ENCODE measurements at regions not wholly inside any gene's neighbourhood (a gene's known extent, or its start where the extent isn't known, plus 50 kb on each side); places are given as distances from the start of the nearest gene placed in this dataset.

GRCh38 chr16:66147291-66147690 lies 219.2 kb upstream of the CDH5 start:
- DNase-seq (ENCODE audit: low spot score), result no peak
- no peak for FAIRE-seq

GRCh38 chr16:66146798-66147197 lies 219.7 kb upstream of the CDH5 start:
- FAIRE-seq (no peak), DNase-seq (ENCODE audit: low spot score) (no peak)

- no peak for DNase-seq (ENCODE audit: low spot score)
- FAIRE-seq, result no peak
Observed at GRCh38 chr16:66144641-66145040, 221.8 kb upstream of the CDH5 start.

- FAIRE-seq (no peak), DNase-seq (ENCODE audit: low spot score) (no peak)
Observed at GRCh38 chr16:66143415-66143814, 223.1 kb upstream of the CDH5 start.

- no peak for FAIRE-seq
- DNase-seq (ENCODE audit: low spot score), result no peak
Observed at GRCh38 chr16:66141885-66142284, 224.6 kb upstream of the CDH5 start.

GRCh38 chr16:66137853-66138252 lies 228.6 kb upstream of the CDH5 start:
- FAIRE-seq, result no peak
- DNase-seq (ENCODE audit: low spot score), result no peak

- FAIRE-seq (no peak), DNase-seq (ENCODE audit: low spot score) (no peak)
Observed at GRCh38 chr16:66136841-66137240, 229.7 kb upstream of the CDH5 start.

- FAIRE-seq (no peak), DNase-seq (ENCODE audit: low spot score) (no peak)
Observed at GRCh38 chr16:66135838-66136237, 230.7 kb upstream of the CDH5 start.

GRCh38 chr16:66135421-66135831 lies 231.1 kb upstream of the CDH5 start:
- DNase-seq (ENCODE audit: low spot score), result no peak
- no peak for FAIRE-seq

GRCh38 chr16:66134875-66135274 lies 231.6 kb upstream of the CDH5 start:
- no peak for FAIRE-seq

GRCh38 chr16:66133643-66134338 lies 232.7 kb upstream of the CDH5 start:
- DNase-seq (ENCODE audit: low spot score), result no peak
- no peak for FAIRE-seq

More at GRCh38 chr16:66134875-66135274, 231.6 kb upstream of the CDH5 start:
- DNase-seq (ENCODE audit: low spot score), result no peak

- DNase-seq (ENCODE audit: low spot score) (no peak), FAIRE-seq (no peak)
Observed at GRCh38 chr16:66131895-66132294, 234.6 kb upstream of the CDH5 start.

GRCh38 chr16:66131156-66131807 lies 235.2 kb upstream of the CDH5 start:
- FAIRE-seq (no peak), DNase-seq (ENCODE audit: low spot score) (no peak)

- DNase-seq (ENCODE audit: low spot score) (no peak), FAIRE-seq (no peak)
Observed at GRCh38 chr16:66130296-66130905, 236.1 kb upstream of the CDH5 start.

GRCh38 chr16:66129196-66129595 lies 237.3 kb upstream of the CDH5 start:
- DNase-seq (ENCODE audit: low spot score) (no peak), FAIRE-seq (no peak)

GRCh38 chr16:66128371-66128770 lies 238.1 kb upstream of the CDH5 start:
- DNase-seq (ENCODE audit: low spot score) (no peak), FAIRE-seq (no peak)

GRCh38 chr16:66127459-66128370 lies 238.8 kb upstream of the CDH5 start:
- DNase-seq (ENCODE audit: low spot score), result no peak

GRCh38 chr16:66121466-66121865 lies 245.0 kb upstream of the CDH5 start:
- no peak for DNase-seq (ENCODE audit: low spot score)
- no peak for FAIRE-seq

More at GRCh38 chr16:66127459-66128370, 238.8 kb upstream of the CDH5 start:
- no peak for FAIRE-seq

GRCh38 chr16:66120656-66121055 lies 245.8 kb upstream of the CDH5 start:
- no peak for FAIRE-seq
- no peak for DNase-seq (ENCODE audit: low spot score)

GRCh38 chr16:66116163-66117002 lies 250.1 kb upstream of the CDH5 start:
- FAIRE-seq (no peak), DNase-seq (ENCODE audit: low spot score) (no peak)

- DNase-seq (ENCODE audit: low spot score) (no peak), FAIRE-seq (no peak)
Observed at GRCh38 chr16:66115373-66115772, 251.1 kb upstream of the CDH5 start.
